ENCODE measurements at regions not wholly inside any gene's neighbourhood (a gene's known extent, or its start where the extent isn't known, plus 50 kb on each side); places are given as distances from the start of the nearest gene placed in this dataset.

- no peak for TF ChIP-seq POLR2AphosphoS5 (IDR thresholded peaks at IDR 0.05)
- no peak for TF ChIP-seq EP300 (IDR thresholded peaks at IDR 0.05)
- TF ChIP-seq CTCF (IDR thresholded peaks at IDR 0.05), result no peak
- no peak for TF ChIP-seq POLR2A (IDR thresholded peaks at IDR 0.05)
- 84 to 92% methylated on average over 3 of the region's 3 CpGs for WGBS, 2 donors (ENCODE audit: low coverage in 1 of 2)
- ATAC-seq, result no peak
- H3K27me3 ChIP-seq, result no peaks in the 10 kb centered on the region
- H3K4me1 ChIP-seq, result no peaks in the 10 kb centered on the region
- peaks cover 0 to 6% (median 0%) of the 10 kb centered on the region in 3 donors for H3K9me3 ChIP-seq
- H3K4me3 ChIP-seq, result no peak overlapping the region
- no peaks in the 10 kb centered on the region for H3K36me3 ChIP-seq
- H3K27ac ChIP-seq, result no peak overlapping the region
Observed at GRCh38 chr4:187207931-187208330, 484.3 kb upstream of the FAT1 start.

GRCh38 chr4:187208651-187209050, 485.0 kb upstream of the FAT1 start:
- Histone ChIP-seq H3K4me1 (no peaks in the 10 kb centered on the region), H3K36me3 (no peaks in the 10 kb centered on the region), H3K4me3 (no peak overlapping the region), H3K27ac (no peak overlapping the region), H3K27me3 (no peaks in the 10 kb centered on the region), H3K9me3 (peaks cover 0 to 6% (median 0%) of the 10 kb centered on the region in 3 donors)
- WGBS, 2 donors (ENCODE audit: low coverage in 1 of 2), result 94% methylated on average over 2 of the region's 2 CpGs; no CpG with 5 or more reads in 1 of the 2 donors
- no peak for ATAC-seq
- TF ChIP-seq POLR2A (IDR thresholded peaks at IDR 0.05) (no peak), CTCF (IDR thresholded peaks at IDR 0.05) (no peak), POLR2AphosphoS5 (IDR thresholded peaks at IDR 0.05) (no peak), EP300 (IDR thresholded peaks at IDR 0.05) (no peak)

- WGBS, 2 donors (ENCODE audit: low coverage in 1 of 2), result 49 to 69% methylated on average over 7 to 8 of the region's 11 CpGs
- Histone ChIP-seq H3K27me3 (no peaks in the 10 kb centered on the region), H3K9me3 (peaks cover 0 to 6% (median 0%) of the 10 kb centered on the region in 3 donors), H3K4me1 (no peaks in the 10 kb centered on the region), H3K36me3 (no peaks in the 10 kb centered on the region), H3K4me3 (no peak overlapping the region), H3K27ac (no peak overlapping the region)
- TF ChIP-seq POLR2A (IDR thresholded peaks at IDR 0.05) (no peak), EP300 (IDR thresholded peaks at IDR 0.05) (no peak), CTCF (IDR thresholded peaks at IDR 0.05) (no peak), POLR2AphosphoS5 (IDR thresholded peaks at IDR 0.05) (no peak)
- ATAC-seq, result no peak
Observed at GRCh38 chr4:187209921-187210613, 486.4 kb upstream of the FAT1 start.

GRCh38 chr4:187212446-187213080, 488.9 kb upstream of the FAT1 start:
- WGBS, 2 donors (ENCODE audit: low coverage in 1 of 2), result 30 to 45% methylated on average over 9 of the region's 9 CpGs
- ATAC-seq, result no peak
- H3K36me3 ChIP-seq, result no peaks in the 10 kb centered on the region
- H3K4me1 ChIP-seq, result no peaks in the 10 kb centered on the region
- TF ChIP-seq POLR2A (IDR thresholded peaks at IDR 0.05), result no peak
- no peak for TF ChIP-seq EP300 (IDR thresholded peaks at IDR 0.05)
- TF ChIP-seq CTCF (IDR thresholded peaks at IDR 0.05), result no peak
- TF ChIP-seq POLR2AphosphoS5 (IDR thresholded peaks at IDR 0.05), result no peak
- no peak overlapping the region for H3K4me3 ChIP-seq
- H3K9me3 ChIP-seq, result no peaks in the 10 kb centered on the region
- H3K27me3 ChIP-seq, result no peaks in the 10 kb centered on the region
- no peak overlapping the region for H3K27ac ChIP-seq

GRCh38 chr4:187215438-187215837, 491.8 kb upstream of the FAT1 start:
- WGBS, 2 donors (ENCODE audit: low coverage in 1 of 2), result 88 to 98% methylated on average over 8 to 10 of the region's 17 CpGs
- Histone ChIP-seq H3K36me3 (no peaks in the 10 kb centered on the region), H3K4me3 (no peak overlapping the region), H3K27me3 (no peaks in the 10 kb centered on the region), H3K27ac (no peak overlapping the region), H3K4me1 (no peaks in the 10 kb centered on the region), H3K9me3 (no peaks in the 10 kb centered on the region)
- no peak for ATAC-seq
- TF ChIP-seq EP300 (IDR thresholded peaks at IDR 0.05), result no peak
- TF ChIP-seq CTCF (IDR thresholded peaks at IDR 0.05), result no peak
- no peak for TF ChIP-seq POLR2AphosphoS5 (IDR thresholded peaks at IDR 0.05)
- no peak for TF ChIP-seq POLR2A (IDR thresholded peaks at IDR 0.05)

Data from gastroesophageal sphincter (tissue), 4 donors.